Keratinocyte (primary cell): ENCODE measurements at regions not wholly inside any gene's neighbourhood (a gene's known extent, or its start where the extent isn't known, plus 50 kb on each side); places are given as distances from the start of the nearest gene placed in this dataset.

Source experiments
- DNase-seq: peaks from one replicate; pipeline ENCODE4 v3.0.0-alpha.2; 2011; ENCODE audit warnings: low read depth, missing footprints, low spot score
- FAIRE-seq: peaks from 2 replicates; lab custom pipeline; 2011; peaks lifted over from hg19 to GRCh38; lab: Jason Lieb, UNC
- H2AFZ ChIP-seq: 2 replicates; pipeline ENCODE4 v1.6.0; 2012; ENCODE audit warnings: low read length, control low read depth, inconsistent platforms; ENCODE audit not compliant: control insufficient read depth
- H3K27ac ChIP-seq: 2 replicates; pipeline ENCODE4 v1.5.1; 2011; ENCODE audit warnings: low read length; ENCODE audit not compliant: control insufficient read depth, insufficient read depth
- H3K27me3 ChIP-seq: 3 replicates; pipeline ENCODE4 v1.6.0; 2011; ENCODE audit warnings: low read length; ENCODE audit not compliant: control insufficient read depth, insufficient read depth; ENCODE audit errors: extremely low read depth
- H3K36me3 ChIP-seq, 2 experiments: 2 replicates in 1 of 2; 3 replicates in 1 of 2; pipeline ENCODE4 v1.5.1; 2011; ENCODE audit warnings: low read length in 2 of 2, mild to moderate bottlenecking in 1 of 2; ENCODE audit not compliant: control insufficient read depth in 2 of 2, insufficient read depth in 2 of 2; ENCODE audit errors: extremely low read depth in 1 of 2
- H3K4me1 ChIP-seq: 3 replicates; pipeline ENCODE4 v1.5.1; 2011; ENCODE audit warnings: low read length; ENCODE audit not compliant: control insufficient read depth, insufficient read depth; ENCODE audit errors: extremely low read depth
- H3K4me2 ChIP-seq: 3 replicates; pipeline ENCODE4 v1.6.0; 2011; ENCODE audit warnings: low read depth, low read length; ENCODE audit not compliant: control insufficient read depth, insufficient read depth; ENCODE audit errors: extremely low read depth
- H3K4me3 ChIP-seq, 3 experiments: fragments of 200-600 bp in 1 of 3; sonication (generic) in 1 of 3; 2 replicates in 2 of 3; 3 replicates in 1 of 3; pipeline ENCODE4 v1.5.1; 2011 to 2016; ENCODE audit warnings: low read length in 3 of 3, mild to moderate bottlenecking in 3 of 3, control low read depth in 2 of 3, inconsistent platforms in 1 of 3, low read depth in 1 of 3, mixed read lengths in 1 of 3, mixed run types in 1 of 3, moderate library complexity in 1 of 3; ENCODE audit not compliant: control insufficient read depth in 2 of 3, insufficient read depth in 2 of 3; ENCODE audit errors: extremely low read depth in 1 of 3
- H3K79me2 ChIP-seq: 2 replicates; pipeline ENCODE4 v1.6.0; 2012; ENCODE audit warnings: low read length; ENCODE audit not compliant: control insufficient read depth, insufficient read depth
- H3K9ac ChIP-seq: 3 replicates; pipeline ENCODE4 v1.6.0; 2011; ENCODE audit warnings: low read length; ENCODE audit not compliant: control insufficient read depth, insufficient read depth; ENCODE audit errors: extremely low read depth
- H3K9me1 ChIP-seq: 3 replicates; pipeline ENCODE4 v1.6.0; 2011; ENCODE audit warnings: low read length; ENCODE audit not compliant: control insufficient read depth, insufficient read depth; ENCODE audit errors: extremely low read depth
- H3K9me3 ChIP-seq: 2 replicates; pipeline ENCODE4 v1.5.1; 2012; ENCODE audit warnings: low read depth, low read length; ENCODE audit not compliant: control insufficient read depth
- H4K20me1 ChIP-seq: 3 replicates; pipeline ENCODE4 v1.6.0; 2011; ENCODE audit warnings: low read length; ENCODE audit not compliant: control insufficient read depth, insufficient read depth; ENCODE audit errors: extremely low read depth
- EZH2 ChIP-seq: IDR thresholded peaks from one replicate; pipeline ENCODE4 v1.6.1; 2012; ENCODE audit warnings: inconsistent platforms, mild to moderate bottlenecking, low read length, moderate library complexity
- dilution Hi-C: fragments of 300-500 bp; cut with MboI; formaldehyde crosslinking; loops from one replicate; pipeline ENCODE4 v1.7.0; 2020; ENCODE audit warnings: low sequenced_read_pairs; ENCODE audit not compliant: extremely low pct_ligation_motif_present
- TF ChIP-seq, protein P1 (sequence below), 3 experiments: IDR thresholded peaks in 1 of 3; conservative IDR thresholded peaks in 1 of 3; optimal IDR thresholded peaks in 1 of 3; 2 replicates in 2 of 3; 3 replicates in 1 of 3; pipeline versions ENCODE3 to v1.5.1; 2011; ENCODE audit warnings: low read length in 3 of 3, mild to moderate bottlenecking in 3 of 3, moderate library complexity in 2 of 3, control low read depth in 1 of 3, inconsistent platforms in 1 of 3; ENCODE audit not compliant: insufficient read depth in 2 of 3; ENCODE audit errors: extremely low read depth in 1 of 3

DNA sequence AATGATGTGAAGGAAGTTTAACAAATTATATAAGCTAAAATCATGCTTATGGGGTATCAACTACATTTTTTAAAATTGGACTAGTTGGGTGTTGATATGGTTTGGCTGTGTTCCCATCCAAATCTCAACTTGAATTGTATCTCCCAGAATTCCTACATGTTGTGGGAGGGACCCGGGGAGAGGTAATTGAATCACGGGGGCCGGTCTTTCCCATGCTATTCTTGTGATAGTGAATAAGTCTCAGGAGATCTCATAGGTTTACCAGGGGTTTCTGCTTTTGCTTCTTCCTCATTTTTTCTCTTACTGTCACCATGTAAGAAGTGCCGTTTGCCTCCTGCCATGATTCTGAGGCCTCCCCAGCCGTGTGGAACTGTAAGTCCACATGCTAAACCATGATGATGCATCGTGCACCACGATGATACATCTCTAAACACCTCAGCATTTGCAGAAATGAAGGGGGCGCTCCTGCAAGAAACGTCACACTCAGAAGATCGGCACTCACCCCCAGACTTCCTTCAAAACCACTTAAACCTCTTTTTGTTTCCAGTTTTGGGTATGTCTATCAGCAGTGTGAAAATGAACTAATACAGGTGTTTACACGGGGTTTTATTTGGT, 340.0 kb downstream of the SHANK2 start:
- H3K9me1 ChIP-seq = no peaks in the 10 kb centered on the region
- DNase-seq (no peak), FAIRE-seq (no peak)
- no peaks in the 10 kb centered on the region for H4K20me1 ChIP-seq
- H3K4me1 ChIP-seq = no peaks in the 10 kb centered on the region
- no peaks in the 10 kb centered on the region for H3K27me3 ChIP-seq
- H3K4me2 ChIP-seq = no peak overlapping the region
- H3K4me3 ChIP-seq = no peak overlapping the region
- no peak overlapping the region for H3K9ac ChIP-seq
- H3K9me3 ChIP-seq = no peaks in the 10 kb centered on the region
- H2AFZ ChIP-seq = no peak overlapping the region
- no peaks in the 10 kb centered on the region for H3K36me3 ChIP-seq
- H3K27ac ChIP-seq = no peak overlapping the region
- dilution Hi-C loops = no loop called here
- no peaks in the 10 kb centered on the region for H3K79me2 ChIP-seq
- TF ChIP-seq EZH2 = no peak
- TF ChIP-seq, protein P1, sequence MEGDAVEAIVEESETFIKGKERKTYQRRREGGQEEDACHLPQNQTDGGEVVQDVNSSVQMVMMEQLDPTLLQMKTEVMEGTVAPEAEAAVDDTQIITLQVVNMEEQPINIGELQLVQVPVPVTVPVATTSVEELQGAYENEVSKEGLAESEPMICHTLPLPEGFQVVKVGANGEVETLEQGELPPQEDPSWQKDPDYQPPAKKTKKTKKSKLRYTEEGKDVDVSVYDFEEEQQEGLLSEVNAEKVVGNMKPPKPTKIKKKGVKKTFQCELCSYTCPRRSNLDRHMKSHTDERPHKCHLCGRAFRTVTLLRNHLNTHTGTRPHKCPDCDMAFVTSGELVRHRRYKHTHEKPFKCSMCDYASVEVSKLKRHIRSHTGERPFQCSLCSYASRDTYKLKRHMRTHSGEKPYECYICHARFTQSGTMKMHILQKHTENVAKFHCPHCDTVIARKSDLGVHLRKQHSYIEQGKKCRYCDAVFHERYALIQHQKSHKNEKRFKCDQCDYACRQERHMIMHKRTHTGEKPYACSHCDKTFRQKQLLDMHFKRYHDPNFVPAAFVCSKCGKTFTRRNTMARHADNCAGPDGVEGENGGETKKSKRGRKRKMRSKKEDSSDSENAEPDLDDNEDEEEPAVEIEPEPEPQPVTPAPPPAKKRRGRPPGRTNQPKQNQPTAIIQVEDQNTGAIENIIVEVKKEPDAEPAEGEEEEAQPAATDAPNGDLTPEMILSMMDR (optimal IDR thresholded peaks at IDR 0.05 in 1 of 3, IDR thresholded peaks at IDR 0.05 in 1 of 3, conservative IDR thresholded peaks at IDR 0.05 in 1 of 3; ENCODE audit: extremely low read depth in 1 of 3, insufficient read depth in 2 of 3, low read length in 3 of 3) = no peak

DNA sequence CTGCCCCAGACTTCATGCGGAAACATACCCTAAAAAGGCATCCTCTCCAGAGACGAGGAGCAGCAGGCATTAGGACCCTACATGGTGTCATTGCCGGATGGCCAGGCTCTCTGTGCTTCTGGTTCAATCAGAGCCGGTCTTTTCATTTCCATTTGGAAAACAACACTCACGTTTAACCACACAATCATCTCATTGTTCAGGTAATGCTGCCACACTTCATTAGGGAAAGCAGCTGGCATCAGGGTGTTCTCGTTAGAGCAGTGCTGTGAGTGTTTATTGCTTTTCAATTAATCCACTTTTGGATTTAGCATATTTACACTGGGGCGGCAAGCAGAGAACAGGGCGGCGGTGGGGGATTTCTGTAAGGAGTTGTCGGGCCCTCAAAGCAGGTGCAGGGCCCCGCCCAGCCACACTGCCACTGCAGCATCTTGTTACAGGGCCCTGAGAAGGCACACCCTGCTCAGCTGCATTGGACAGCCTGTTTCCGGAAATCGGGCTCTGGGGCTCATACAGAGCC, 338.6 kb downstream of the SHANK2 start:
- H3K4me3 ChIP-seq = no peak overlapping the region
- DNase-seq (no peak), FAIRE-seq (no peak)

More for the DNA sequence above, 338.6 kb downstream of the SHANK2 start:
- H3K9ac ChIP-seq = no peak overlapping the region
- TF ChIP-seq, protein P1 (optimal IDR thresholded peaks at IDR 0.05 in 1 of 3, IDR thresholded peaks at IDR 0.05 in 1 of 3, conservative IDR thresholded peaks at IDR 0.05 in 1 of 3; ENCODE audit: extremely low read depth in 1 of 3, insufficient read depth in 2 of 3, low read length in 3 of 3) = no peak
- no peak for TF ChIP-seq EZH2
- no peaks in the 10 kb centered on the region for H3K9me1 ChIP-seq
- H3K4me2 ChIP-seq = no peak overlapping the region
- no peaks in the 10 kb centered on the region for H3K27me3 ChIP-seq
- no peaks in the 10 kb centered on the region for H3K79me2 ChIP-seq
- H2AFZ ChIP-seq = no peak overlapping the region
- dilution Hi-C loops = no loop called here
- H3K36me3 ChIP-seq = no peaks in the 10 kb centered on the region
- H3K27ac ChIP-seq = no peak overlapping the region
- no peaks in the 10 kb centered on the region for H4K20me1 ChIP-seq
- H3K9me3 ChIP-seq = peaks cover 2% of the 10 kb centered on the region
- H3K4me1 ChIP-seq = no peaks in the 10 kb centered on the region
